ENCODE measurements at regions not wholly inside any gene's neighbourhood (a gene's known extent, or its start where the extent isn't known, plus 50 kb on each side); places are given as distances from the start of the nearest gene placed in this dataset.

DNA sequence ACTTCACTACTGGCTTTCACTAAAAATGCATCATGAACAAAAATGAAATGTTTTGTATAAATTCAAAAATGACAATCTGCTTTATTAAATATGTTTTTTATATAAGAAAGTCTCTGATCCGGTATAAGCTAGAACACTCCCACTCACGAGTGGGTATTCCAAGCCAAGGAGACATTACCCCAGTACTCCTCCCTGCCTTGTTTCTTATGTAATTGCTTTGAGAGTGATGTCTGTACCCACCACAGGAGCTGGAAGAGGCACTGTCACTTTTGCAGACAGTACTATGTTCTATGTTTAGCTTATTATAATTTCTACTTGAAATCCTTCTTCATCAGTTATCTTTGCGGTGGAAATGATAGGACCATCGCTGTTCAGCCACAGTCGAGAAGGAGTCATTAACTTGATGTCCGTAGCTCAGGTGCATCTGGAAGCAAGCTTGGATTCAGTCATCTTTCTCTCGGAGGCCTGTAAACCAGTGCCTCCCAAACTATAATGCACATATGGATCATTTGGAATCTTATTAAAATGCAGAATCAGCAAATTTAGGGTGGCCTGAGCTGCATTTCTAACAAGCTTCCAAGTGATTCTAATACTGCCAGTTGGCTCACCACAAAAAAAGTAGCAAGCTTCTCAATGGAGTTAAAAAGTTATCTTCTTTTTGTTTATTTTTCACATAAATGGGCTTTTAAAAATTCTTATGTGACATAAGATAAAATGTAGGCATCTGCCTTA is 396.4 kb downstream of the GRIA2 start:
- ATAC-seq (ENCODE audit: low read depth in 2 of 2) (no peak), DNase-seq (no peak)
- Mint-ChIP-seq H3K27ac (no peak overlapping the region), H3K9me3 (peaks cover 0 to 11% (median 6%) of the 10 kb centered on the region in 7 donors), H3K4me3 (no peak overlapping the region), H3K27me3 (no peaks in the 10 kb centered on the region), H3K4me1 (no peaks in the 10 kb centered on the region), H3K36me3 (no peaks in the 10 kb centered on the region)
- no peaks in the 10 kb centered on the region for H3K9me3 ChIP-seq (ENCODE audit: control insufficient read depth in 2 of 2, low read length in 2 of 2)
- H3K27me3 ChIP-seq (ENCODE audit: control insufficient read depth, insufficient read depth, low read length) = no peaks in the 10 kb centered on the region
- H3K36me3 ChIP-seq (ENCODE audit: control insufficient read depth, insufficient read depth, low read length) = no peaks in the 10 kb centered on the region
- H3K4me3 ChIP-seq (ENCODE audit: low read depth, low read length) = no peak overlapping the region
- no peaks in the 10 kb centered on the region for H3K4me1 ChIP-seq (ENCODE audit: control insufficient read depth, insufficient read depth, low read length, poor library complexity, severe bottlenecking)
- no peak overlapping the region for H3K27ac ChIP-seq (ENCODE audit: insufficient read depth, low read length, poor library complexity, severe bottlenecking)

- no peaks in the 10 kb centered on the region for H3K27me3 Mint-ChIP-seq
- peaks cover 0 to 16% (median 4%) of the 10 kb centered on the region in 7 donors for H3K9me3 Mint-ChIP-seq
- no peaks in the 10 kb centered on the region for H3K36me3 Mint-ChIP-seq
These were observed 387.5 kb downstream of the GRIA2 start for GRCh38 chr4:157607996-157608395.

GRCh38 chr4:157600583-157600982 is 380.1 kb downstream of the GRIA2 start:
- H3K36me3 ChIP-seq (ENCODE audit: control insufficient read depth, insufficient read depth, low read length) = no peaks in the 10 kb centered on the region
- no peaks in the 10 kb centered on the region for H3K27me3 ChIP-seq (ENCODE audit: control insufficient read depth, insufficient read depth, low read length)
- no peak for DNase-seq
- H3K4me1 Mint-ChIP-seq = no peaks in the 10 kb centered on the region
- ATAC-seq (ENCODE audit: low read depth in 2 of 2) = no peak
- H3K9me3 Mint-ChIP-seq = peaks cover 3 to 13% (median 5%) of the 10 kb centered on the region in 7 donors
- H3K27me3 Mint-ChIP-seq = no peaks in the 10 kb centered on the region
- no peaks in the 10 kb centered on the region for H3K36me3 Mint-ChIP-seq
- no peak overlapping the region for H3K4me3 ChIP-seq (ENCODE audit: low read depth, low read length)
- H3K27ac Mint-ChIP-seq = no peak overlapping the region
- H3K27ac ChIP-seq (ENCODE audit: insufficient read depth, low read length, poor library complexity, severe bottlenecking) = no peak overlapping the region
- H3K4me1 ChIP-seq (ENCODE audit: control insufficient read depth, insufficient read depth, low read length, poor library complexity, severe bottlenecking) = no peaks in the 10 kb centered on the region
- H3K4me3 Mint-ChIP-seq = no peak overlapping the region
- no peaks in the 10 kb centered on the region for H3K9me3 ChIP-seq (ENCODE audit: control insufficient read depth in 2 of 2, low read length in 2 of 2)

More at GRCh38 chr4:157607996-157608395, 387.5 kb downstream of the GRIA2 start:
- no peaks in the 10 kb centered on the region for H3K4me1 ChIP-seq (ENCODE audit: control insufficient read depth, insufficient read depth, low read length, poor library complexity, severe bottlenecking)
- H3K27ac ChIP-seq (ENCODE audit: insufficient read depth, low read length, poor library complexity, severe bottlenecking) = no peak overlapping the region
- H3K4me3 ChIP-seq (ENCODE audit: low read depth, low read length) = no peak overlapping the region
- H3K27me3 ChIP-seq (ENCODE audit: control insufficient read depth, insufficient read depth, low read length) = no peaks in the 10 kb centered on the region
- H3K4me1 Mint-ChIP-seq = no peaks in the 10 kb centered on the region
- DNase-seq (no peak), ATAC-seq (ENCODE audit: low read depth in 2 of 2) (no peak)
- no peaks in the 10 kb centered on the region for H3K36me3 ChIP-seq (ENCODE audit: control insufficient read depth, insufficient read depth, low read length)
- H3K27ac Mint-ChIP-seq = no peak overlapping the region
- H3K4me3 Mint-ChIP-seq = no peak overlapping the region
- H3K9me3 ChIP-seq (ENCODE audit: control insufficient read depth in 2 of 2, low read length in 2 of 2) = no peaks in the 10 kb centered on the region

DNA sequence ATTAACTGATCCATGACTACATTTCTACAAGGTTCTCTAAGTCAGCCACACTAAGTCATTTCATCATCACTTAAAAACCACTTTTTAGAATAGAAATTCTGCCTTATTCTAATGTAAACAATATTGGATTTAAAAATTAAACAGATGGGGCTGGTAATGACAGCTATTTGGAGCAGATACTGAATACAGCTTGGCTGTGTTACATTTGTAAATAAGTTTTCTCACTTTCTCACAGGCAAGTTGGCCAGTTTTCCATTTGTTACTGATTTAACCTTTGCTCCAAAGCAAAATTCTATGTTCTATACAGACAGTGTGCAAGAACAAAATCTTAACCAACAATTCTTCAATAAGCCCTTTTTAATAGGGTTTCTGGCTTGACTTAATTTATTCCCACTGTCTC is 370.7 kb downstream of the GRIA2 start:
- H3K9me3 ChIP-seq (ENCODE audit: control insufficient read depth in 2 of 2, low read length in 2 of 2) = peaks cover 0 to 3% of the 10 kb centered on the region in 2 experiments
- no peak overlapping the region for H3K4me3 Mint-ChIP-seq
- ATAC-seq (ENCODE audit: low read depth in 2 of 2) (no peak), DNase-seq (no peak)
- no peaks in the 10 kb centered on the region for H3K36me3 ChIP-seq (ENCODE audit: control insufficient read depth, insufficient read depth, low read length)
- no peaks in the 10 kb centered on the region for H3K4me1 ChIP-seq (ENCODE audit: control insufficient read depth, insufficient read depth, low read length, poor library complexity, severe bottlenecking)
- no peak overlapping the region for H3K4me3 ChIP-seq (ENCODE audit: low read depth, low read length)
- no peaks in the 10 kb centered on the region for H3K36me3 Mint-ChIP-seq
- H3K27ac Mint-ChIP-seq = no peak overlapping the region
- H3K27ac ChIP-seq (ENCODE audit: insufficient read depth, low read length, poor library complexity, severe bottlenecking) = no peak overlapping the region
- peaks cover 3 to 7% (median 6%) of the 10 kb centered on the region in 7 donors for H3K9me3 Mint-ChIP-seq
- no peaks in the 10 kb centered on the region for H3K27me3 ChIP-seq (ENCODE audit: control insufficient read depth, insufficient read depth, low read length)
- H3K27me3 Mint-ChIP-seq = no peaks in the 10 kb centered on the region
- H3K4me1 Mint-ChIP-seq = no peaks in the 10 kb centered on the region

GRCh38 chr4:157590679-157591078 is 370.2 kb downstream of the GRIA2 start:
- H3K27me3 Mint-ChIP-seq = no peaks in the 10 kb centered on the region
- Histone ChIP-seq H3K4me3 (ENCODE audit: low read depth, low read length) (no peak overlapping the region), H3K27ac (ENCODE audit: insufficient read depth, low read length, poor library complexity, severe bottlenecking) (no peak overlapping the region), H3K4me1 (ENCODE audit: control insufficient read depth, insufficient read depth, low read length, poor library complexity, severe bottlenecking) (no peaks in the 10 kb centered on the region), H3K27me3 (ENCODE audit: control insufficient read depth, insufficient read depth, low read length) (no peaks in the 10 kb centered on the region), H3K9me3 (ENCODE audit: control insufficient read depth in 2 of 2, low read length in 2 of 2) (peaks cover 0 to 3% of the 10 kb centered on the region in 2 experiments), H3K36me3 (ENCODE audit: control insufficient read depth, insufficient read depth, low read length) (no peaks in the 10 kb centered on the region)
- no peaks in the 10 kb centered on the region for H3K4me1 Mint-ChIP-seq
- no peak overlapping the region for H3K27ac Mint-ChIP-seq
- ATAC-seq (ENCODE audit: low read depth in 2 of 2) (no peak), DNase-seq (no peak)
- no peaks in the 10 kb centered on the region for H3K36me3 Mint-ChIP-seq
- no peak overlapping the region for H3K4me3 Mint-ChIP-seq
- H3K9me3 Mint-ChIP-seq = peaks cover 0 to 7% (median 6%) of the 10 kb centered on the region in 7 donors

GRCh38 chr4:157587681-157588423 is 367.3 kb downstream of the GRIA2 start:
- Mint-ChIP-seq H3K27me3 (no peaks in the 10 kb centered on the region), H3K4me1 (no peaks in the 10 kb centered on the region), H3K9me3 (peaks cover 0 to 10% (median 4%) of the 10 kb centered on the region in 7 donors), H3K4me3 (no peak overlapping the region), H3K36me3 (no peaks in the 10 kb centered on the region), H3K27ac (no peak overlapping the region)
- no peaks in the 10 kb centered on the region for H3K27me3 ChIP-seq (ENCODE audit: control insufficient read depth, insufficient read depth, low read length)
- no peak overlapping the region for H3K27ac ChIP-seq (ENCODE audit: insufficient read depth, low read length, poor library complexity, severe bottlenecking)
- no peak overlapping the region for H3K4me3 ChIP-seq (ENCODE audit: low read depth, low read length)
- DNase-seq = no peak
- no peak for ATAC-seq (ENCODE audit: low read depth in 2 of 2)
- no peaks in the 10 kb centered on the region for H3K4me1 ChIP-seq (ENCODE audit: control insufficient read depth, insufficient read depth, low read length, poor library complexity, severe bottlenecking)
- peaks cover 0 to 3% of the 10 kb centered on the region in 2 experiments for H3K9me3 ChIP-seq (ENCODE audit: control insufficient read depth in 2 of 2, low read length in 2 of 2)
- no peaks in the 10 kb centered on the region for H3K36me3 ChIP-seq (ENCODE audit: control insufficient read depth, insufficient read depth, low read length)

GRCh38 chr4:157582141-157582540 is 361.6 kb downstream of the GRIA2 start:
- H3K27ac Mint-ChIP-seq = no peak overlapping the region
- peaks cover 0 to 19% (median 2%) of the 10 kb centered on the region in 7 donors for H3K9me3 Mint-ChIP-seq
- ATAC-seq (ENCODE audit: low read depth in 2 of 2) (no peak), DNase-seq (no peak)
- H3K27me3 Mint-ChIP-seq = no peaks in the 10 kb centered on the region
- Histone ChIP-seq H3K4me1 (ENCODE audit: control insufficient read depth, insufficient read depth, low read length, poor library complexity, severe bottlenecking) (no peaks in the 10 kb centered on the region), H3K36me3 (ENCODE audit: control insufficient read depth, insufficient read depth, low read length) (no peaks in the 10 kb centered on the region), H3K27ac (ENCODE audit: insufficient read depth, low read length, poor library complexity, severe bottlenecking) (no peak overlapping the region), H3K4me3 (ENCODE audit: low read depth, low read length) (no peak overlapping the region), H3K27me3 (ENCODE audit: control insufficient read depth, insufficient read depth, low read length) (no peaks in the 10 kb centered on the region), H3K9me3 (ENCODE audit: control insufficient read depth in 2 of 2, low read length in 2 of 2) (no peaks in the 10 kb centered on the region)
- no peaks in the 10 kb centered on the region for H3K4me1 Mint-ChIP-seq
- H3K4me3 Mint-ChIP-seq = no peak overlapping the region
- H3K36me3 Mint-ChIP-seq = no peaks in the 10 kb centered on the region

Data from CD4-positive, CD25-positive, alpha-beta regulatory T cell (primary cell).